HUES6 (cell line): ENCODE measurements at regions not wholly inside any gene's neighbourhood (a gene's known extent, or its start where the extent isn't known, plus 50 kb on each side); places are given as distances from the start of the nearest gene placed in this dataset.

Experiments used
- H3K27ac ChIP-seq: 2 replicates; pipeline ENCODE4 v1.7.0; 2013; ENCODE audit warnings: low read depth, mild to moderate bottlenecking, low read length, inconsistent platforms
- H3K27me3 ChIP-seq: 2 replicates; pipeline ENCODE4 v1.6.1; 2013; ENCODE audit warnings: low read length; ENCODE audit not compliant: control insufficient read depth, insufficient read depth
- H3K36me3 ChIP-seq: 2 replicates; pipeline ENCODE4 v1.6.1; 2013; ENCODE audit warnings: low read length; ENCODE audit not compliant: control insufficient read depth, insufficient read depth
- H3K4me1 ChIP-seq: 2 replicates; pipeline ENCODE4 v1.6.1; 2013; ENCODE audit warnings: low read length; ENCODE audit not compliant: control insufficient read depth, insufficient read depth
- H3K4me3 ChIP-seq: 2 replicates; pipeline ENCODE4 v1.5.1; 2013; ENCODE audit warnings: low read depth, low read length
- H3K9ac ChIP-seq: one replicate; pipeline ENCODE4 v1.6.1; 2013; ENCODE audit warnings: mild to moderate bottlenecking, low read length
- H3K9me3 ChIP-seq: 2 replicates; pipeline ENCODE4 v1.6.1; 2013; ENCODE audit warnings: low read depth, low read length; ENCODE audit not compliant: control insufficient read depth, insufficient read depth

- Histone ChIP-seq H3K27me3 (peaks cover 20% of the 10 kb centered on the region), H3K4me3 (peak overlapping the region; percentile 87), H3K9ac (no peak overlapping the region), H3K36me3 (no peaks in the 10 kb centered on the region), H3K4me1 (peaks cover 7% of the 10 kb centered on the region; the same call in 1 of the 2 replicates), H3K9me3 (no peaks in the 10 kb centered on the region), H3K27ac (no peak overlapping the region)
Observed at GRCh38 chr14:97219431-97220017, 422.3 kb downstream of the VRK1 start.

- no peak overlapping the region for H3K9ac ChIP-seq
- H3K27ac ChIP-seq: no peak overlapping the region
- H3K36me3 ChIP-seq: no peaks in the 10 kb centered on the region
- no peaks in the 10 kb centered on the region for H3K9me3 ChIP-seq
- peaks cover 20% of the 10 kb centered on the region for H3K27me3 ChIP-seq
- H3K4me3 ChIP-seq: no peak overlapping the region
- H3K4me1 ChIP-seq: peaks cover 7% of the 10 kb centered on the region; the same call in 1 of the 2 replicates
Observed at GRCh38 chr14:97221572-97222285, 424.5 kb downstream of the VRK1 start.

DNA sequence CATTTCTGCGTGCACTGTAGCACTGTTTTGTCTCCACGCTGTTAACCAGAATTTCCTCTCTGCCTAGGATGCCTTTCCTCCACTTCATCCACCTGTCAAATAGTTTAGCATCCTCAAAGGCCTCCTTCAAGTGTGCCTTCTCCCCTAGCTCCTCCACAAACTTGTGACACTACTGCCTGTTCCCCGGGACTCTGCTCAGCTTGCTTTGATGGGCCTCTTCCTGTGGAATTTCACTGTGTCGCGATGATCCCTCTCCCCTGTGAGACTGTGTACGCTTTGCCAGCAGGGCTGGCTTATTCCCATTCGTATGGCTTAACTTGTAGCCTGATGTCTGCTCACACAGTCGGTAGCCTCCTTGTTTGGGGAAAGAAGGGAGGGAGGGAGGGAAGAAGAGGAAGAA is 426.8 kb downstream of the VRK1 start:
- no peaks in the 10 kb centered on the region for H3K36me3 ChIP-seq

DNA sequence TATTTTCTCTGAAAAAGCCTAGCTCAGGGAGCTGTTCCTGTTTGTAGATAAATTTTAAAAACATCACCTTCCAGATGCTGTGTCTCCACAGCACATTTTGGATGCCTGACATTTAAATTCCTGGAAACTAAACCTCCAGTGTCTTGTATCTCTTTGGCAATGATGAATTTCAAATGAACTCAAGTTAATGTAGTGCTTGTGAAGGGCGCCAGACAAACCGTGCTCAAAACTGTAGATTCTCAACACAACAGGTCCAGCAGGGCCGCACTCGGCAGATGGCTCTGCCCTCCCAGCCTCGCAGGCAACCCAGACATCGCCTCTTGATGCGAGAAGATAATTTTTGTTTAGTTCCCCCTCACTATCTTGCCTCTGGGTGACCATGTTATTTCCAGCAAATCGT is 432.9 kb downstream of the VRK1 start:
- Histone ChIP-seq H3K4me1 (no peaks in the 10 kb centered on the region), H3K9me3 (no peaks in the 10 kb centered on the region), H3K27me3 (0 out of 2 replicates have a peak, but pooled peaks cover 1% of the 10 kb centered on the region), H3K9ac (no peak overlapping the region), H3K36me3 (no peaks in the 10 kb centered on the region), H3K4me3 (no peak overlapping the region), H3K27ac (no peak overlapping the region)

More for the DNA sequence above, 426.8 kb downstream of the VRK1 start:
- Histone ChIP-seq H3K9me3 (no peaks in the 10 kb centered on the region), H3K27me3 (peaks cover 14% of the 10 kb centered on the region), H3K9ac (no peak overlapping the region), H3K27ac (no peak overlapping the region), H3K4me1 (0 out of 2 replicates have a peak, but pooled peaks cover 3% of the 10 kb centered on the region), H3K4me3 (no peak overlapping the region)

- H3K36me3 ChIP-seq: no peaks in the 10 kb centered on the region
- H3K9me3 ChIP-seq: no peaks in the 10 kb centered on the region
- H3K27ac ChIP-seq: no peak overlapping the region
- no peaks in the 10 kb centered on the region for H3K4me1 ChIP-seq
- no peak overlapping the region for H3K9ac ChIP-seq
- H3K4me3 ChIP-seq: no peak overlapping the region
- peaks cover 3% of the 10 kb centered on the region; the same call in 1 of the 2 replicates for H3K27me3 ChIP-seq
Observed at GRCh38 chr14:97233319-97233985, 436.3 kb downstream of the VRK1 start.

DNA sequence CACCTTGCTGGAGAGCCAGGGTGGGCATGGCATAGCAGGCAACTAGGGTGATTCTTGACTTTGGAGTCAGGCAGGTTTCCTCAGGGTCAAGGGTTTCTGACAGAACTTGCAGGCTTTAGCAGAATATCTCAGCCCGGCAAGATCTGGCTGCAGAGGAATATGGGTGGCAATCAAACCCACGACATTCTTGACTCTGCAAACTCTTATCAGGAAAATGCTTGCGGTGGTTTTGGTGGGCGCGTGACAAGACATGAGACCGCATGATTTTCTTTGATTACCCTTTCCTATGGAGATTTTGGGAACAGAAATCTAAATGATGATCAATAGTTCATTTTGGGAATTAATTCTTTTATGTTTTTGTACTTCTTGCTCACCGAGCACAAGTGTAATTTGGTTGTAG is 449.5 kb downstream of the VRK1 start:
- H3K27me3 ChIP-seq: no peaks in the 10 kb centered on the region
- H3K36me3 ChIP-seq: no peaks in the 10 kb centered on the region
- no peak overlapping the region for H3K27ac ChIP-seq
- no peak overlapping the region for H3K9ac ChIP-seq
- H3K4me3 ChIP-seq: no peak overlapping the region
- H3K9me3 ChIP-seq: no peaks in the 10 kb centered on the region
- H3K4me1 ChIP-seq: no peaks in the 10 kb centered on the region

GRCh38 chr14:97248973-97249372 is 451.8 kb downstream of the VRK1 start:
- Histone ChIP-seq H3K36me3 (no peaks in the 10 kb centered on the region), H3K4me3 (no peak overlapping the region), H3K9me3 (no peaks in the 10 kb centered on the region), H3K9ac (no peak overlapping the region), H3K27me3 (no peaks in the 10 kb centered on the region), H3K4me1 (no peaks in the 10 kb centered on the region), H3K27ac (no peak overlapping the region)

GRCh38 chr14:97250931-97251330 is 453.7 kb downstream of the VRK1 start:
- Histone ChIP-seq H3K27ac (no peak overlapping the region), H3K9me3 (no peaks in the 10 kb centered on the region), H3K36me3 (no peaks in the 10 kb centered on the region), H3K4me1 (no peaks in the 10 kb centered on the region), H3K4me3 (no peak overlapping the region), H3K27me3 (no peaks in the 10 kb centered on the region), H3K9ac (no peak overlapping the region)

GRCh38 chr14:97251491-97252155 is 454.4 kb downstream of the VRK1 start:
- Histone ChIP-seq H3K4me3 (no peak overlapping the region), H3K27ac (no peak overlapping the region), H3K9ac (no peak overlapping the region), H3K36me3 (no peaks in the 10 kb centered on the region), H3K4me1 (no peaks in the 10 kb centered on the region), H3K9me3 (no peaks in the 10 kb centered on the region), H3K27me3 (no peaks in the 10 kb centered on the region)

DNA sequence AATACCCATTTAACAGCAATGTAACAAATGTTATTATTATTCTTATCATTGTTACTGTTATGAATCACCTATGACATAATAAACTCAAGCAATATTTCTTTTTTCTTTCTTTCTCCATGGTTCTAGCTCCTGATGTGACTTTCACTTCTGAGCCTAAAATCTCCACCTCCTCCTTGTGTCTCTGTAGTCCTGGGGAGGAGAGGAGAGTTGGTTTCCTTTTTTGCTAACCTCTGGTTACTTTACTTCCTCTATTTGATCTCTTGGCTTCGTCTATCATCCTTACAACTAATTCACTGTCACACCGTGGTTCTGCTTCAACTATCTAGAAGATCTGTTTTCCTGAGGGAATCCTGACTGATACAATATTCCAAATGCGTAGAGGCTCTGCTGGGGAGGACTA is 456.6 kb downstream of the VRK1 start:
- no peaks in the 10 kb centered on the region for H3K27me3 ChIP-seq
- no peak overlapping the region for H3K4me3 ChIP-seq

GRCh38 chr14:97262336-97262735 is 465.2 kb downstream of the VRK1 start:
- Histone ChIP-seq H3K9ac (no peak overlapping the region), H3K36me3 (no peaks in the 10 kb centered on the region), H3K4me1 (peaks cover 9% of the 10 kb centered on the region), H3K4me3 (no peak overlapping the region), H3K27ac (no peak overlapping the region), H3K27me3 (no peaks in the 10 kb centered on the region), H3K9me3 (peaks cover 4% of the 10 kb centered on the region)

More for the DNA sequence above, 456.6 kb downstream of the VRK1 start:
- Histone ChIP-seq H3K27ac (no peak overlapping the region), H3K9me3 (no peaks in the 10 kb centered on the region), H3K4me1 (no peaks in the 10 kb centered on the region), H3K36me3 (no peaks in the 10 kb centered on the region), H3K9ac (no peak overlapping the region)
